ENCODE measurements at regions not wholly inside any gene's neighbourhood (a gene's known extent, or its start where the extent isn't known, plus 50 kb on each side); places are given as distances from the start of the nearest gene placed in this dataset.
A peak's percentile ranks its signal among the peaks of the same experiment; 100 is the strongest.
"Not testable (repeated sequence)": the region's sequence is repeated elsewhere in the genome, so short reads cannot be mapped to it uniquely, and the experiment has no call there.

GRCh38 chr12:97659117-97659880 is 196.7 kb downstream of the RMST start:
- TF ChIP-seq JUND (IDR thresholded peaks at IDR 0.05; ENCODE audit: low read depth) = no peak
- DNase-seq (ENCODE audit: low read depth in 1 of 2, low spot score in 1 of 2) = no peak
- in situ Hi-C loops (cut with HindIII; ENCODE audit: low pct_unique_long_range_greater_than_20kb, low sequenced_read_pairs) = no loop called here

- DNase-seq (ENCODE audit: low read depth in 1 of 2, low spot score in 1 of 2) = no peak
- TF ChIP-seq JUND (IDR thresholded peaks at IDR 0.05; ENCODE audit: low read depth) = no peak
- in situ Hi-C loops (cut with HindIII; ENCODE audit: low pct_unique_long_range_greater_than_20kb, low sequenced_read_pairs) = no loop called here
Measured at GRCh38 chr12:97666263-97666662, 203.7 kb downstream of the RMST start.

GRCh38 chr12:97672870-97673269 is 210.3 kb downstream of the RMST start:
- in situ Hi-C loops (cut with HindIII; ENCODE audit: low pct_unique_long_range_greater_than_20kb, low sequenced_read_pairs) = no loop called here
- no peak for DNase-seq (ENCODE audit: low read depth in 1 of 2, low spot score in 1 of 2)
- TF ChIP-seq JUND (IDR thresholded peaks at IDR 0.05; ENCODE audit: low read depth) = no peak

GRCh38 chr12:97680751-97681150 is 218.1 kb downstream of the RMST start:
- no peak for TF ChIP-seq JUND (IDR thresholded peaks at IDR 0.05; ENCODE audit: low read depth)
- in situ Hi-C loops (cut with HindIII; ENCODE audit: low pct_unique_long_range_greater_than_20kb, low sequenced_read_pairs) = no loop called here
- no peak for DNase-seq (ENCODE audit: low read depth in 1 of 2, low spot score in 1 of 2)

GRCh38 chr12:97681612-97682504 is 219.3 kb downstream of the RMST start:
- TF ChIP-seq JUND (IDR thresholded peaks at IDR 0.05; ENCODE audit: low read depth) = no peak
- no peak for DNase-seq (ENCODE audit: low read depth in 1 of 2, low spot score in 1 of 2)
- in situ Hi-C loops (cut with HindIII; ENCODE audit: low pct_unique_long_range_greater_than_20kb, low sequenced_read_pairs) = no loop called here

GRCh38 chr12:97685360-97685759 is 222.8 kb downstream of the RMST start:
- in situ Hi-C loops (cut with HindIII; ENCODE audit: low pct_unique_long_range_greater_than_20kb, low sequenced_read_pairs) = no loop called here
- no peak for DNase-seq (ENCODE audit: low read depth in 1 of 2, low spot score in 1 of 2)
- TF ChIP-seq JUND (IDR thresholded peaks at IDR 0.05; ENCODE audit: low read depth) = no peak

- in situ Hi-C loops (cut with HindIII; ENCODE audit: low pct_unique_long_range_greater_than_20kb, low sequenced_read_pairs) = no loop called here
- DNase-seq (ENCODE audit: low read depth in 1 of 2, low spot score in 1 of 2) = peak in 1 of 2 experiments; percentile 74
- 0 out of 2 replicates have a peak, but pooled peaks have one; percentile 34 for TF ChIP-seq JUND (IDR thresholded peaks at IDR 0.05; ENCODE audit: low read depth)
Measured at GRCh38 chr12:97701901-97702300, 239.3 kb downstream of the RMST start.

- in situ Hi-C loops (cut with HindIII; ENCODE audit: low pct_unique_long_range_greater_than_20kb, low sequenced_read_pairs) = no loop called here
- no peak for TF ChIP-seq JUND (IDR thresholded peaks at IDR 0.05; ENCODE audit: low read depth)
- no peak for DNase-seq (ENCODE audit: low read depth in 1 of 2, low spot score in 1 of 2)
Measured at GRCh38 chr12:97711392-97711791, 248.8 kb downstream of the RMST start.

- TF ChIP-seq JUND (IDR thresholded peaks at IDR 0.05; ENCODE audit: low read depth) = no peak
- in situ Hi-C loops (cut with HindIII; ENCODE audit: low pct_unique_long_range_greater_than_20kb, low sequenced_read_pairs) = no loop called here
Measured at GRCh38 chr12:97713270-97713669, 250.7 kb downstream of the RMST start.

GRCh38 chr12:97714107-97714563 is 251.5 kb downstream of the RMST start:
- in situ Hi-C loops (cut with HindIII; ENCODE audit: low pct_unique_long_range_greater_than_20kb, low sequenced_read_pairs) = no loop called here
- no peak for TF ChIP-seq JUND (IDR thresholded peaks at IDR 0.05; ENCODE audit: low read depth)
- DNase-seq (ENCODE audit: low read depth in 1 of 2, low spot score in 1 of 2) = no peak

More at GRCh38 chr12:97713270-97713669, 250.7 kb downstream of the RMST start:
- DNase-seq (ENCODE audit: low read depth in 1 of 2, low spot score in 1 of 2) = no peak

- in situ Hi-C loops (cut with HindIII; ENCODE audit: low pct_unique_long_range_greater_than_20kb, low sequenced_read_pairs) = no loop called here
- no peak for TF ChIP-seq JUND (IDR thresholded peaks at IDR 0.05; ENCODE audit: low read depth)
- peak in 1 of 2 experiments; percentile 64 for DNase-seq (ENCODE audit: low read depth in 1 of 2, low spot score in 1 of 2)
Measured at GRCh38 chr12:97716356-97716755, 253.8 kb downstream of the RMST start.

- DNase-seq (ENCODE audit: low read depth in 1 of 2, low spot score in 1 of 2); in situ Hi-C loops (cut with HindIII; ENCODE audit: low pct_unique_long_range_greater_than_20kb, low sequenced_read_pairs): not testable (repeated sequence)
Measured at GRCh38 chr12:97723801-97724200, 261.2 kb downstream of the RMST start.

Measured in T47D (cell line).